Erythroblast (primary cell): ENCODE measurements at regions not wholly inside any gene's neighbourhood (a gene's known extent, or its start where the extent isn't known, plus 50 kb on each side); places are given as distances from the start of the nearest gene placed in this dataset.
"Not testable (repeated sequence)": the region's sequence is repeated elsewhere in the genome, so short reads cannot be mapped to it uniquely, and the experiment has no call there.

ENCODE experiments used
- DNase-seq, 2 experiments: peaks; one replicate each; lab custom pipeline; 2025; lab: John Stamatoyannopoulos, UW
- GATA1 ChIP-seq: IDR thresholded peaks from 2 replicates; pipeline ENCODE4 v1.6.1; 2011; ENCODE audit warnings: low read depth, mild to moderate bottlenecking, control low read depth, low read length, moderate library complexity
- POLR2A ChIP-seq: IDR thresholded peaks from 2 replicates; pipeline ENCODE4 v1.6.1; 2011; ENCODE audit warnings: mild to moderate bottlenecking, low read length

DNA sequence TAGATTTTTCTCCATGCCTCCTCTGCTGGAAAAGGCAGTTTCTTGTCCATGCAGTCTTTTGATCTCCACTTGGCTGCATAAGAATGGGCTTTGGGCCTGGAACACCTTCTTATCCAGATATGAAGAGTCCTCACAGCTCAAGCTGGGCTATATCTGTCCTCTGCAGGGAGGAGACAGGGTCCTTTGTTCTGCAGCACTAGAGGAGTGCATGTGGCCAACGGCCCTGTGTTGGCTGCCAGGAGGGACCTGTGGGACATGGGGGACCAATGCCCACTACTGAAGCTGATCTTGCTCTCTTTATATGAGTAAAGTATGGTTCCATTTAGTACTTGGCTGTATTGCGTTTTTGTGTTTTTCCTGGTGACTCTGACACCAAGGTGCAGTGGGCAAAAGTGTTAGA, 157.3 kb upstream of the ABI3BP start:
- TF ChIP-seq POLR2A (no peak), GATA1 (no peak)
- peak; percentile 13 to 15 for DNase-seq

DNA sequence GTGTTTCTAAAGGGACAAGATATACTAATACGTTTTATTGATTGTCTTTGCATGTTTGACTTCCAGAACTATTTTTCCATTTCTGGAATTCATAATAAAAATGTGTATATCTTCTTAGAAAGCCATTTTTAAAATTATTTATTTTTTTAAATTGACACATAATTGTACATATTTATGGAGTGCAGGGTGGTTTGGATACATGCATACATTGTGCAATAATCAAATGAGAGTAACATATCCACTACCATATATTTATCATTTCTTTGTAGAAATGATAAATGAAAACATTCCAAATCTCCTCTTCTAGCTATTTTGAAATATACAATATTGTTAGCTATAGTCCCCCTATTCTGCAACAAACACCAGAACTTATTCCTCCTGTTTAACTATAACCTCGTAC, 156.5 kb upstream of the ABI3BP start:
- no peak for DNase-seq
- TF ChIP-seq GATA1: no peak
- TF ChIP-seq POLR2A: no peak

DNA sequence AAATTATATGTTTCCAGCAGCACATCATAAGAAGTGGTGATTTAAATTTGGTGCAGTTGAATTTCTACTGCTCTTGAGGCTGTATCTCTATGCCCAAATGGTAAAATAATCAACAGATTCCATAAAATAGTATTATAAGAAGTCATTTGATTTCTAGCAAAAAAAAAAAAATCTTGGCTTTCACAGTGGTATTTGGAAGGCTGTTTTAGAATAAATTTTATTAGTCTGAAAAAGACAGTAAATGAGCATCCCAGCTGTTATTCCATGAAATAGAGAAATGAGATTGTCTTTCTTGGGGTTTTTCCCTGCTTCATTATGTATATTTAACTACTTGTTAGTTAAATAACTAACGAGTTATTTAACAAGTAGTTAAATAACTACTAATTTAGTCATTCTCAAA, 156.0 kb upstream of the ABI3BP start:
- TF ChIP-seq GATA1 (no peak), POLR2A (no peak)
- no peak for DNase-seq

DNA sequence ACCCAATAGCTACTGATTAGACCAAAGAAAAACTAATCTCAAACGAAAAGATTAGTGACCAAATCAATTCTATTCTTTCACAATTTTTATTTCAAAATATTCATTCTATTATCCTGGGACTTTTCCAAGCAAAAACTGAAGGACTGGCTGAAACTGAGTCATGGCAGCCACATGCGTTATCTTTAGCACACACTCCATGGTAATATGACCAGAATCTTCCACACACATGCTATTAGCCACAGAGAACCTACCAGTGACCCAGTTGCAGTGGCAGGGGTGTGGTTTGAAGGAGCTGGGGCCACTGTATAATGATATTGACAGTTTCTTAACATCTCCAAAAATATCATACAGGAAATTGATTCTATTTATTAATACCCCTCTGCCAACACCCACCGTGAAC, 154.8 kb upstream of the ABI3BP start:
- DNase-seq: peak; percentile 55 to 68
- no peak for TF ChIP-seq POLR2A
- TF ChIP-seq GATA1: no peak

DNA sequence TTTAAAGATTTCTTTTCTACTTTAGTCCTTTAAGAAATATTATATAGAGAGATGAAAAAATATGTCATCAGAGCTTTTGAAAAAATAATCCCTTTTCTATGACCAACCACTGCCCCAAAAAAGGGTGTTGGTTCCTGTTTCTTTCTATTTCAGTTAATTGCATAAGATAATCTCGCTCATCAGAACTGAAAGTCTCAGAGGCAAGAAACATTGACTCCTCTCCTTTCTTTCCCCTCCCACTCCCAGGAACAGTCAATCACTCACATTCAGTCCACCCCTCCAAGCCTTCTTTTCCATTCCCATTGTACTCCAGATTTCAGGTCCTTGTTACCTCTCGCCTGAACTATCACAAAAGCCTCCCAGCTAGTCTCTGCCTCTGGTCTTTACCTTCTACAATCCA, 153.7 kb upstream of the ABI3BP start:
- peak; percentile 50 to 78 for DNase-seq

DNA sequence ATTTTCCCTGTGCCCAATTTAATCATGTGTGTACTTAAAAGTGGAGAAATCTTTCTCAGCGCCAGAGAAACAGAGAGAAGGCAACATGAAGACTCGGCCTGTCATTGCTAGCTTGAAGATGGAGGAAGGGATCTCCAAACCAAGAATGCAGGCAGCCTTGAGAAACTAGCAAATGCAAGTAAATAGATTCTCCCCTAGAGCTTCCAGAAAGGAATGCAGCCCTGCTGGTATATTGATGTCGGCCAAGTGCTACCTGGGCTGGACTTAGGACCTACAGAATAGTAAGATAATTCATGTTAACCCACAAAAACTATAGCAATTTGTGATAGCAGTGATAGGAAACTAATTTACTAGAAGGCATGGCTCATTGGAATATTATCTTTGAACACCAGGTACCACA, 150.9 kb upstream of the ABI3BP start:
- no peak for TF ChIP-seq POLR2A
- no peak for TF ChIP-seq GATA1
- no peak for DNase-seq

More for the DNA sequence above, 153.7 kb upstream of the ABI3BP start:
- TF ChIP-seq GATA1: no peak
- TF ChIP-seq POLR2A: no peak

DNA sequence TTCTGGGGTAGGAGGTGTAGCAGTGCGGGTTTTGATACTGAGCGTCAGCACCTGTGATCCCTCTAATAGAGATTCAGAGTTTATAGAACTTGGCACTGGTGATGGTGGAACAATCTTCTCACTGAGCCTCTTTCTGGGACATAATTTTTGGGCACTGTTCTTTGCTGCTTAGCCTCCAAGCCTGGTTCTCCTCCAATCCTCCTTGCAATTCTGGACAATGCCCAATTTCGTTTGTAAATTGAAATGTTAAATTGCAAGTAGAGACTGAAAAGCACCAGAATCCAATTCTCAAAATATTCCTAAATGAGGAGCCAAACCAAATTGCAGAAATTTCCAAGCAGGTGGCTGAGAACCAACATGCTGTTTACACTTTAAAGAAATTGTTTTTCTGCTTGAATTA, 149.8 kb upstream of the ABI3BP start:
- no peak for DNase-seq
- TF ChIP-seq GATA1 (no peak), POLR2A (no peak)

DNA sequence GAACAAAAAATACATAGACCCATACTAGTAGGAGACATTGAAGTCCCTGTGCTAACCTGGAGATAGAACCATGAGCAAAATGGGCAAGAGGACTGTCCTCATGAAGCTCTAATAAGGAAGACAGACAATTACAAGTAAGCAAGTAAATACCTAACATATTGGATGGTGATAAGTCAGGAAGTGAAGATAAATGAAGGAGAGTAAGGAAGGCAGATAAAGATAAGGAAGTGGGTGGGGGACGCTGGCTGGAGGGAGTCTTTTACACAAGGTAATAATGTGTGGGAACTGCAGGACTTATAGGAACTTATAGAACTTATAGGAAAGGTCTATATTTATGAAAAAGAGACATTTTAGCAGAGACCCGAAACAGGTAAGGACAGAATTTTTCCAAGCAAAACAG, 148.9 kb upstream of the ABI3BP start:
- DNase-seq: peak; percentile 30 to 42

DNA sequence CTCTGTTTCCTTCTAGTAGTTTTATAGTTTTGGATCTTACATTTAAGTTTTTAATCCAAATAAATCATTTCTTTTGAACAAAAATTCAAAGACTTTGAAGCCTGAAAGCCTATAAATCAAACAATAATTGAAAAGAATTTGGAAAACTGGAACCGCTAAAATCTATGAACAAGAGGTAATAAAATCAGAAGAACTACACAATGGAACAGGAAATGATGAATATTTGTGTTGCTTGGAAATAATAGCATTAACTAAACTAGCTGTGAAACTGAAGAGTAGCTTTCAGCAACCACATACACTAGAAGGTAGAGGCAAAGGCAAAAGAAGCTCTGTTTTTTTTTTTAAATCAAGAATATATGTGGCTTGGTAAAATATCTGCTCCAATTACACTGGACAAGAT, 147.9 kb upstream of the ABI3BP start:
- no peak for DNase-seq
- TF ChIP-seq GATA1 (no peak), POLR2A (no peak)

More for the DNA sequence above, 148.9 kb upstream of the ABI3BP start:
- TF ChIP-seq GATA1 (no peak), POLR2A (no peak)

DNA sequence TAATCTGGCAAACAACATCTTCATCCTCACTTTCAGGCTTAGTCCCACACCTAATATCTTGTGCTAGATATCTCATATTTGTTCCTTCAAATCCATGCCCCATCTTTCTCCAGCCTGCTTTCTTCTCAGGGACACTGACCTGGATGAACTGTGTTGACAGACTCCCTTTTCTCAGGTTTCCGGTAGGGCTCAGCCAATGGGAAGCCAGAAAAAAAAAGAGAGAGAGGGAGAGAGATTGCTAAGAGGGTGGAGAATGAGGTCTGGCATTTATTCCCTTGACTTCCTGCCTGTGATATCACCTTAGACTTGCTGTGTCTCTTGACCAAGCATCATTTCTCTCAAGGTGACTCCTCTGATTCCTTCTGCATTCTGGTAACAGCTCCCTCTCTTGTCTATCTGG, 145.6 kb upstream of the ABI3BP start:
- no peak for DNase-seq
- no peak for TF ChIP-seq GATA1
- no peak for TF ChIP-seq POLR2A

DNA sequence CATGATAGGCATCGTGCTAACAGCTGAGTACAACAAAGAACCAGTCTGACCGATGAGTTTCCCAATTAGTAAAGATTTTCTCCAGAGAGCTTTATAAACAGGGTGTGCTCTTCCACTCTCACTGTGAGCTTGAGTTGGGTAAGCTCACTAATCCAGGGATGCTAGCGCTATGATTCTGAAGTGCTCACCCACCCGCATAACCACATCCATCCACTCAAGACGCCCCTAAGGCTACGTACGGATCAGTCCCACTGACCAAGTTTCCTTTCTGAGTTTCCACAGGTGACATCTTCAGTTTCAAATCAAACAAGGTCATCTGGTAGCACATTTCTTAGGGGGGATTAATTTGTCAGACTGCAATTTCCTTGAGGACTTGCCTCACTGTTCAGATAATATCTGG, 141.1 kb upstream of the ABI3BP start:
- TF ChIP-seq GATA1 (no peak), POLR2A (no peak)
- no peak for DNase-seq

DNA sequence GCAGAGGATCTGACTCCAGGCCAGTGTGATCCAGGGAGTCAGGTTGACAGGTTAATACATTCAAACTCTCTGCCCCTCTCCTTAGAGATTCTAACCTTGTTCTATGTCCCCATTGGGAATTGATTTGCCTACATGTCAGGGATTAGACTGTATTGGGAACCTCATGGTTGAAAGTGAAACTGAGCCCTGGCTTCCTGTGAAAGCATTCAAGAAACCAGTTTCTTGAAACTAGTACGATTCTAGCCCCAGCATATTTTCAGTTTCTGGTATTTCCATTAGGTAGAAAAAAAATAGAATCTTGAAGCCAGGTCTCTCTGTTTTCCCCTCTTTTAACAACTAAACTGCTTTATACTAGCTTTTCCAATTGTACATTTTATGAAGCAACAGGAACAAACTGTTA, 140.4 kb upstream of the ABI3BP start:
- no peak for DNase-seq
- TF ChIP-seq GATA1 (no peak), POLR2A (no peak)

DNA sequence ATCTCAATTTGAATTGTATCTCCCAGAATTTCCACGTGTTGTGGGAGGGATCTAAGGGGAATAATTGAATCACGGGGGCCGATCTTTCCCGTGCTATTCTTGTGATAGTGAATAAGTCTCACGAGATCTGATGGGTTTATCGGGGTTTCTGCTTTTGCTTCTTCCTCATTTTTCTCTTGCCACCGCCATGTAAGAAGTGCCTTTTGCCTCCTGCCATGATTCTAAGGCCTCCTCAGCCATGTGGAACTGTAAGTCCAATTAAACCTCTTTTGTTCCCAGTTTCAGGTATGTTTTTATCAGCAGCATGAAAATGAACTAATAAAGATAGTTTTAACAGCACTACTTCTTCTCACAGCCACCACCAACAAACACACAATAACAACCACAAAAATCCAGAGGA, 140.0 kb upstream of the ABI3BP start:
- DNase-seq: not testable (repeated sequence)

DNA sequence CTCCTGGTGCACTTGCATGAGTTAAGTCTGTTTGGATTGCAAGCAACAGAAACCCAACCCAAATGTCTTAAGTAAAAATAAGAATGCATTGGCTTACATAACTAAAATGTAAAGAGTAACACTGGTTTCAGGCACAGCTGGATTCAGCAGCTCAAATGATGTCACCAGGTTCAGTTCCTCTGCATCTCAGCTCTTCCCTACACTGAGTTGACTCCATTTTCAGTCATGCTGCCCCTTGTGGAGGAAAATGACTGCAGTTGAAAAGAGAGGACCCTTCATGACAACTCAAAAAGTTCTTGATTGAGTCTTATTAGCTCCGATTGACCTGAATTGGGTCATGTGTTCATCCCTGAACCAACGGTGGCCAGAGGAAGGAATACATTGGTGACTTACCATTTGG, 138.5 kb upstream of the ABI3BP start:
- no peak for DNase-seq
- no peak for TF ChIP-seq GATA1
- TF ChIP-seq POLR2A: no peak

DNA sequence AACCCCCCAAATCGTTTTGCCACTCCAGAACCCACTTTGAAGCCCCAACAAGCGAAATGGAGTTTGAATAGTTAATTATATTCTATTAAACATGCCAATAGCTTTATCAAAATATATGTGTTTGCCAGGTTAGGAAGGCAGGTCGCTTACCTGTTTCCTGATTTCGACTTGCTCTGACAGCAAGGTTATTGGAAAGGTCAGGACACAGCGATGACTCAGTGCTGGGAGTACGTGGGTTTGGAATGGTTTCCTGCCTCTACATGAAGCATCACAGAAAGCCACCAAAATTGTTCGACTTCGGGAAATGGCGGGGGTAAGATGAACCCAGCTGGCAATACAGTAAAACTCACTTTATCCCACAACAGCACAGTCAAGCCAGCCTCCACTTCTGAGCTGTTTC, 135.6 kb upstream of the ABI3BP start:
- no peak for DNase-seq
- TF ChIP-seq POLR2A (no peak), GATA1 (no peak)

DNA sequence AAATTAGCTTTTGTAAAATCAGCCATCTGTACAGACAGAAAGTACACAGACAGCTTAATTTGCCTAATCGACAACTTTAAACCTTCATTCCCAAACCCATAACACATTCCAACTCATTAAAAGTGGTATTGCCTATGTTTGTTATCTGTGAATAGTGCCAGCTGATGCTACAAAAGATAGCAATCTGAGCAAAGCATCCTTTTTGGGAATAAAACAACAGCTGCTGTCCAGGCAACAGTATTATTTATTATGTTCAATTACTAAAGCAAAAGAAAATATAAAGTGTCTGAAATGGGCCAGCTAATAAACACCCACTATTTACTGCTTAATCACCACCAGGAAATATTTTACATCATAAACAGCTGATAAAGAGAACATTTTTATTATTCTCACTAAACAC, 134.8 kb upstream of the ABI3BP start:
- TF ChIP-seq GATA1 (no peak), POLR2A (no peak)
- no peak for DNase-seq
